H54 (cell line): ENCODE measurements at regions not wholly inside any gene's neighbourhood (a gene's known extent, or its start where the extent isn't known, plus 50 kb on each side); places are given as distances from the start of the nearest gene placed in this dataset.

Experiments used
- DNase-seq: peaks from one replicate; pipeline ENCODE4 v3.0.0; 2011; ENCODE audit warnings: low spot score, mixed read lengths; ENCODE audit not compliant: insufficient read length
- FAIRE-seq: peaks from 3 replicates; lab custom pipeline; 2011; peaks lifted over from hg19 to GRCh38; lab: Jason Lieb, UNC
- POLR2A ChIP-seq: IDR thresholded peaks from 2 replicates; pipeline ENCODE4 v1.6.1; 2011; ENCODE audit warnings: low read depth, mild to moderate bottlenecking, low read length

DNA sequence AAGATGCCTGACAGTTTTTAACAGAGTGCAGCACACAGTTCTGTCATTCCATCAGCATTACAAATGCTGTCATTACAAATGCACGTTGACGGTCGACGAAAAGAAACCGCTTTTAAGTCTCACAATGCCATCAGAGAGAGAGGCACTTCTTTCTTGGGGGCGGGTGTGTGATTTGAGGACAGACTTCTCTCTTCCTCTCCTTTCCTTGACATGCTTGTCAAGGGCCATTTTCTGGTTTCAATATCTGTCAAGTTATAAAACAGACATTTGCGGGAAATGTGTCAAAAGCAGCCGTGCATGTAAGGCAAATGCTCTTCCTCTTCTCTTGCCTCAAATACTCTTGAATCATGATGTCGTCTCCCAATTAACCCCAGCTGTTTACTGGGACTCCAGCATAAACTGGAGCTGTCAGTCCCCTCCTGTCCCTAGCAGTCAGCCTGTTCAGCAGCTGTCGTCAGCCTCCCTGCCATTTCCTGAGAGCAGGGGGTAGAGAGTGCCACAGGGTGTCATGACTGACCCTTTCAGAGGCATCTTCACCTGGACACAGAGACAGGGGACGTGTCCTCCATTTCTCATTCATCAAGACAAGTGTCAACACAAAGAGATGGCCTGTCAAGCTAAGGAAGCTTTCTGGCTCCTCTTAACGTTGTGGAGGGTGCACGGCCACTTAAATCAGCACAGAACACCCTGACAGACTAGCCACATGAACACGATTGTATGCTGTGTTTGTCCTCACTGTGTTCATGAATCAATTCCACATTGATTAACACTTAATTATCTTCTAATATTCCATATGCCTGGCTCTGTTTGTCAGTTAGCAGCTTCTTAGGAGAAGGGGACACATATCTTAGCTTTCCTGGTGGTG is 305.4 kb upstream of the RAB6C start:
- DNase-seq (no peak), FAIRE-seq (no peak)
- no peak for TF ChIP-seq POLR2A

- TF ChIP-seq POLR2A, result no peak
- DNase-seq (no peak), FAIRE-seq (no peak)
Measured at GRCh38 chr2:129678751-129679150, 300.7 kb upstream of the RAB6C start.

DNA sequence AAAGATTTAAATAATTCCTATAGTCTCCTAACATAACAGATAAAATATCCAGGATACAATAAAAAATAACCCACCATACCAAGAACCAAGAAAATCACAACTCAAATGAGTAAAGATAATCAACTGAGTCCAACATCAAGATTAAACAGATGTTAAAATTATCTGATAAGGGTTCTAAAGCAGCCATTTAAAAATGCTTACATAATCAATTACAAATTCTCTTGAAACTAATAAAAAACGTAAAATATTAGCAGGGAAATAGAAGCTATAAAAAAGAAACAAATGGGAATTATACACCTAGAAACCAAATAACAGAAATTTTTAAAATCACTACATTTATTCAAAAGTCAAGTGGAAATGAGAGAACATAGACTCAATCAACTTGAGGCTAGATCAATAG is 297.7 kb upstream of the RAB6C start:
- no peak for DNase-seq
- no peak for FAIRE-seq
- no peak for TF ChIP-seq POLR2A

- TF ChIP-seq POLR2A, result no peak
- FAIRE-seq (no peak), DNase-seq (no peak)
Measured at GRCh38 chr2:129689653-129690448, 289.6 kb upstream of the RAB6C start.

DNA sequence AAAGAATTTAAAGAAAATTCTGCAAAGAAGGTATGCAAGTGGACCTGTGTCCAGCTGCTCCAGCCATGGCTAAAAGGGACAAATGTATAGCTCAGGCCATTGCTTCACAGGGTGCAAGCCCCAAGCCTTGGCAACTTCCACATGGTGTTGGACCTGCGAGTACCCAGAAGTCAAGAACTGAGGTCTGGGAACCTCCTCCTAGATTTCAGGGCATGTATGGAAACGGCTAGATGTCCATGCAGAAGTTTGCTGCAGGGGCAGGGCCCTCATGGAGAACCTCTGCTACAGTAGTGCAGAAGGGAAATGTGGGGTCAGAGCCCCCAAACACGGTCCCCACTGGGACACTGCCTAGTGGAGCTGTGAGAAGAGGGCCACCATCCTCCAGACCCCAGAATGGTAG is 284.0 kb upstream of the RAB6C start:
- TF ChIP-seq POLR2A, result no peak
- DNase-seq (no peak), FAIRE-seq (no peak)

DNA sequence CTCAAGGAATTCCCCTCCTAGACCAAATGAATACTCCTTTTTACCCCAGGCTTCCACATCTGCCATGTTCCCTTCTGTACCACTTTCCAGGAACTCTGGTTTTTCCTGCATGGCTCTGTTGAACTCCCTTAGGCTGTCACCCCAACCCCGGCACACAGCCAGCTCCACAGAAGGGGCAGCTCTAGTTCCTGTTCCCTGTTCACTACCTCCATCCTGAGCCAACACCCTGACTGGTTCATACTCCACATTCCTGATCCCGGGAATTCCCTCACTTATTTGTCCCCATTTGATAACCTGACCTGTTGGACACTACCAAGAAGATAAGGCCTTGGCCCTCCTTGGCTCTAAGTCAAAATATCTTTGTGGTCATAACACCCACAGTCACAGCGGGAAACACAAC is 280.9 kb upstream of the RAB6C start:
- TF ChIP-seq POLR2A, result no peak
- FAIRE-seq, result no peak
- DNase-seq, result no peak

DNA sequence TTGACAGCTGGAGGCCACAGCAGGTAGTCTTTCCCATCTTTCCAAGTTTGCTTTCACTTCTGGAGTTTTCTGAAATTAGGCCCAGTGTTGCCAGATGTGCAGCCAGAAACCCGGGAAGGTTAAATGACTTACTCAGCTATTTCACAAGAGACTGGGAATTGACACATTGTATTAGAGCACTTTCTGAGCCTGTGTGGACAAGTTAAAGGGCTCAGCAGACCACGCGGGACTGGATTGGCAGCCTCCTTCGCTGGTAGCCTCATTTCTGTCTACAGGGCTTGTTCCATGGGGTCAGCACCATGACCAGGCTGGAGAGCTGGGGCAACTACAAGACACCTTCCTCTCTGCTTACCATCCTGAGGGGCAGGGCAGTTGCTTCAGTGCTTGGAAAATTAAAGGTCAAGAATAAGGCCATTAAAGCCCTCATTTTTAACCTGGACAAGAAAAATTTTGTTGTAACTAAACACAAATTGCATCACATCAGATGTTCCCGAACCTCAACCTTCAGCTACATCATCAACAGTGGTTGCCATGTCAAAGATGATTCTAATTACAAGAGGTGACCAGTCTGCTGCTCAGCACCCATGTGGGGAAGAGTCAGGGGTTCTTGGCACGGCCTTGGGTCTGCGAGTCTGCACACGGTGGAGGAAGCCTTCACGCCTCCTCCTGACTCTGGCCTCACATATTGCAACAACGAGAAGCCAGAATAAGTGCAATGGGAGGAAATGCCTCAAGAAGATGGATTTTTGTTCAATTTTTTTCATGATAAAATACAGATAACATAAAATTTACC is 279.5 kb upstream of the RAB6C start:
- FAIRE-seq (no peak), DNase-seq (no peak)
- TF ChIP-seq POLR2A, result no peak

DNA sequence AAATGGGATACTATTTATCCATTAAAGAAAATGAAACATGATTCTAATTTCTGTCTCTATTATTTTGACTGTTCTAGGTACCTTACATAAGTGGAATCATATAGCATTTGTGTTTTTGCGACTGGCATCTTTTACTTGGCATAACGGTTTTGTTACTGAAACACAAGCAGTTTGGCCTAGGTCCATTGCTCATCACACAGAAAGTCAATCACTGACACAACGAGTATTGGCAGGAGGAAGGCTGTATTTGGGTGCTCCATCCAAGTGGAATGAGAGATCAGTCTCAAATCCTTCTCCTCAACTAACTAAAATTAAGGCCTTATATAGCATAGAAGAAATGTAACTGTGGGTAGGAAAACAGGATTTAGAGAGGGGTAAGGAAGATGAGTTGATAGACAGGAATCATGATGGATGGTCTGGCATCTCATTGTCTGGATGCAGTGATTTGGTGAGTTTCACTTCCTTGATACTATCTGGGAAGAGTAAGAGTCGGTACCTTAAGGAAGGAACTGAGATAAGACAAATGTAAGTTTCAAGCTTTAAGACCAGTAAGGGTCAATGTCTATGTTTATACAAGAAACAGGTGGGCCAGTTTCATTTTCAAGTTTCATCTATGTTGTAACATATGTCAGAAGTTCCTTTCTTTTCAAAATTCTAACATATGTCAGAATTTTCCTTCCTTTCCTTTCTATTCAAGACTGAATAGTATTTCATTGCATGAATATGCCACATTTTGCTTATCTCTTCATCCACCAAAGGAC is 276.9 kb upstream of the RAB6C start:
- FAIRE-seq (no peak), DNase-seq (no peak)
- no peak for TF ChIP-seq POLR2A

DNA sequence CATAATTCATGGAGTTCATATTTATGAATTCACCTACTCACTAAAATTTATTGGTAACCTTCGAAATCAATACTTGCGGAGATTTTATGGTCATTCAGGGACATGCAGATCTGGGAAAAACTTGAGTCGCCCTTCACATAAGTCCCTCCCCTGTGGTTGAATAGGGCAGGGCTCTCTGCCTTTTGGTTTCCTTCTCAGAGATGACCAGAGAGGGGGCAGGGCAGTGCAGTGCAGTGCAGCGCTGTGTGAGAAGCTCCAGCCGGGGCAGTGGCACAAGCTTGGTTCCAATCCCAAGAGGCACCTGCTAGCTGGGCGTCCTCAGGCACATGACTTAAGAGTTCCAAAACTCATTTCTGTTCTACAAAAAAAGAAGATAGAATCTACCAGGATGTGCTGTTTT is 274.4 kb upstream of the RAB6C start:
- no peak for DNase-seq
- TF ChIP-seq POLR2A, result no peak
- FAIRE-seq, result no peak

- TF ChIP-seq POLR2A, result no peak
- FAIRE-seq (no peak), DNase-seq (no peak)
Measured at GRCh38 chr2:129707800-129708199, 271.7 kb upstream of the RAB6C start.

DNA sequence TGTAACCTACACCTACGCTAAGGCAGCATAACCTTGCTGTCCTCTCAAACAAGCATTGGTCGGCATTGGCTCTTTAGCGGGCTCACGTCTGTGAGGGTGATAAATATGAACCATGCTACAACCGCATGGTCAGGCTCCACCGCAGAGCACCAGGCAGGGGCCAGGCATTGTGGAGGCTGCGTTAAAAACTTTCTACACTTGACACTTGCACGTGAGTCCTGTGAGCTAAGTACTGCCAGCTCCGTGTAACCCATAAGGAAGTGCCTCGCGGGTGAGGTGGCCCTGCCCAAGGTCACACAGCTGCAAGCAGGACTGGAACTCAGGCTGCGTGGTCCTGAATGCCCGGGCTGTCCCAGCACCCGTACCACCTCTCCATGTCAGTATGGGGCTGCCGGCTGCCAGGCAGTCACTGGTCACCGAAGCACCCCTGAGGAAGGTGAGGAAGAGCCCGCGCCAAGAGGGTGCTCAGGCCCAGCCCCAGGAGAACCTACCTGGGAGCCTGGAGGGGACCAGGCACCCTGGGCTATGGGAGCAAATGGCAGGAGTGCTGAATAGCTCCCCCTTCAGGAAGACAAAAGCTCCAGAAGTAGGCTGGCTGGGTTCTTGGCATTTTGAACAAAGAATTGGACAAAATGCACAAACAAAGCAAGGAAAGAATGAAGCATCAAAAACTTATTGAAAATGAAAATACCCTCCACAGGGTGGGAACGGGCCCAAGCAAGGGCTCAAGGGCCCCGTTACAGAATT is 271.1 kb upstream of the RAB6C start:
- DNase-seq (no peak), FAIRE-seq (no peak)
- no peak for TF ChIP-seq POLR2A
